Activated gamma-delta T cell (primary cell): ENCODE measurements at regions not wholly inside any gene's neighbourhood (a gene's known extent, or its start where the extent isn't known, plus 50 kb on each side); places are given as distances from the start of the nearest gene placed in this dataset.

ENCODE experiments used
- DNase-seq: peaks from one replicate; lab custom pipeline; 2025; lab: John Stamatoyannopoulos, UW

DNA sequence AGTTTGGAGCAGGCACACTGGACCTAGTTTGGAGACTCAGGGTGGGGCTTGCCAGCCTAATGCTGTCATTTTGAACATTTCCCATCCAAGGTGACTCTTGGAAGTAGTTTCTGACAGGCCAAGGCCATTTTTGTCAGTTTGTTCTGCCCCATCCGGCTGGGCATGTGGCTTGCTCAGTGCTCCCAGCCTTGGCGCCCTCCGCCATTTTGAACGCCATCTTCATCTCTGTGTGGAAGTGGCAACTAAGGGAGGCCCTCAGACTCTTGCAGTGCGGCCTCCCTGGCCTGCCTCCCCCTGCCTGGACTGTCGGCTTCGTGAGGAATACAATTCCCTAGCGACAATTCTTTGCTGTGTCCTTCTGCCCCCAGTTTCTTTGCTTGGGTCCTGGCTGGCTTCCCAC is 150.6 kb upstream of the RGMA start:
- DNase-seq: no peak

DNA sequence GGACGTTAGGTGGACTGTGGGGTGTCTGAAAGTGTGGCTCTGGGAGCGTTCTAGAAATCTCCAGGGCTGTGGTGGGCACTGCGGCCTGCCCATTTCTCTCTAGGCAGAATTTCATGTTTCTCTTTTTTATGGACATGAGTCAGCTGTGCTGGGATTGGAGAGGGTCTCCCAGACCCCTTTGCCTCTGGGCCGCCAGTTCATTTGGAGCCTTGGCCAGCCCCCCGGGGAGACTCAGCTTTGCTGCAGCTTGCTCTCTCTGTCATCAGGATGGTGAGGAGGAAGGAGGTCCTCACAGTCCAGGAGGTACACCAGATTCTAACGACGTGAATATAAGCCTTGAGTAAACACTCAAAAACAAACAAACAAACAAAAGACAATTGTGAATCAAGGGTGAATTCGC is 149.6 kb upstream of the RGMA start:
- no peak for DNase-seq

DNA sequence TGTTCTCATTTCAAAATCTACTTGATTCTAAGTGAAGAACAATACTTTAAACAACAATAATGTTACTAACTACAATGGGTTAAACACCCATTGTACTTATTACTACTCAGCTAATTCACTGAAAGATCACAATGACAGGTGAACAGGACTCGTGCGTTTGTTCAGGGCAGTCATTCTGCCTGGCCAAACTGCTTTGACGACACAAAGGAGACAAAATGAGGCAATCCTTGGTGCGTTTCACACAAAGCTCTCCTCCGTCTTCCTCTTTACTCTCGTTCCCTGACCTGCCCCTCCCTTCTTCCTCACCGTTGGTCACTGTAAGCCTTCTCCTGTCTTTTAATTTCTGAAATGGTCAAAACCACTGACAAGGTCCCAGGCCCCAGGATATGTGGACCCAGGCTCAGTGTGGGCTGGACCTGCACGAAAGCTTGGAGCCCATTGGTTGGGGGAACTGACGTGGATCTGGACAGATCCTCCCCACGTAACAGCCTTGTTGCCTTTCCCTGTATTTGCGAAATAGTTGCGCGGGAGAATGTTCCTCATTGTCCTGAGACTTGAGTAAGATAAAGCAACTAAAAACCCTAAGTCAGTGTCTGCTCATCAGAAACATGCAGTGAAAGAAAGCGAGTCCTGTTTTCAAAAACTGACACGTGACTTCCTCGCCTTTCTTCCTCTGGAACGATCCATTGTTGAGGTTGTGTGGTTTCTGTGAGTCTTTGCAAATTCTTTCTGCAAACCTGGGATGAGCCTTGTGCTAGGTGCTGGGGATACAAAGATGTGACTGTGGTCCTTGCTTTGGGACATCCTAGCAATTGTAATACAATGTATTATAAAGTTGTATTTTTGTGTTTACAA is 147.1 kb upstream of the RGMA start:
- no peak for DNase-seq

DNA sequence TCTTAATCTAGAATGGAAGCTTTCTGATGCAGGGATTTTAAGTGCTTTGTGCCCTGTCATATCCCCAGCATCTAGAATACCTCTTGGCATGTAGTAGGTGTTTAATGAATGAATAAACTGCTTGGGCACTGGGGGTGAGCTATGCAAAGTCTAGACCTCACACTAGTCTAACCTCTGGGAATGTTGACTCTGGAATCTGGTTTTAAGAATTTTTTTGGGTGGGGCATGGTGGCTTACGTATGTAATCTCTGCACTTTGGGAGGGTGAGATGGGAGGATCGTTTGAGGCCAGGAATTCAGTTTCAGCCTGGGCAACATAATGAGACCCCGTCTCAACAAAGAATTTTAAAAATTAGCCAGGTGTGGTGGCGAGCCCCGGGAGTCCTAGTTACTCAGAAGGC is 146.3 kb upstream of the RGMA start:
- no peak for DNase-seq

DNA sequence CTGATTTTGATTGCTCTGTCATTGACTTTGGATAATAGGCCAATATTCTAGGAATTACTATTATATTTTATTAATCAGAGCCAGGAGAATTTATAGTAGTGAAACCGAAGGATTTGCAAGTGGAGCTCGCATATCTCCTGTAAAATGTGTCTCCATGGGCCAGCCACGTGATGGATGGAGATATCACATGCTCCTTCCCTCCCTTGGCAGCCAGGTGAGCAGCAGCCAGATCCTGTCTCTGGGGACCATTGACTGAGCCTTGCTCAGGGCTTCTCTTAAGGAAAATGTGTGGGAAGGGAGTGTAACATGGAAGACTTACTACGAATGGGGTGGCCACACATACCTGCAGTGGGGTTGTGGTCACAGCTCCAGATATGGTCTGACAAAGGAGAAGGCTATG is 144.7 kb upstream of the RGMA start:
- no peak for DNase-seq

DNA sequence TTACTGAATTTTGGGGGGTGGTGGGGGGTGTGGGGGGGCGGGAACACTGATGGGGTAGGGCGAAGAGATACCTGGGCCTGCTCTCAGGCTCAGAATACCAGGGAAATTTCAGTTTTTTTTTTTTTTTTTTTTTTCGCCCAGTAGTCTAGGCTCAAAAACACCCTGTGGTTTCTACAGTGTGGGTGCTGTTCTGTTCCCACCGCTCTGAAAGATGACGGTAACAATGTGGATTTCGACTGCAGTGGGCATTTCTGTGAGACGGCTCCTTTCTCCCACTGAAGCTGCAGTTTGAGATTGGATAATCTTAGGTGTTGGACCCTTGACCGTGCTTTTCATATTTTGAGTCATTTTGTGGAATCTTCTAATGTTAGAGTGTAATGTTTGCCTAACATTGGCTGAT is 143.8 kb upstream of the RGMA start:
- DNase-seq: no peak

DNA sequence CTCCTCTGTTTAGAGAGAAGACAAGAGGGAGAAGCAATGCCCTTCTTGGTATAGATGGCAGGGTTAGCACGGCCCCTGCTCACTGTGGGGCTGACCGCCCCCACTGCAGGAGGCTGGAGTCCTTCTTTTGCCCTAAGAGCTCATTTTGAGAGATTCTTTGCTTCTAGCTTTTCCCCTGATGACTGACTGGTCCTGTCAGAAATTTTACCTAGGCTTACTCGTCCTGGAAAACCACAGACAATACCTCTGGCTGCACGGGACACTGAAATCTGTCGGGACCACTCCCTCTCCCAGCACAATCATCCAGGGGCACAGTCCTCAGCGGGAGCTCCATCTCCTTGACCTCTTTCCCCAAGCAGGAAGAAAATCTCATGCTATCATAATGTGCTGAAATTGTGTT is 143.0 kb upstream of the RGMA start:
- DNase-seq: no peak

DNA sequence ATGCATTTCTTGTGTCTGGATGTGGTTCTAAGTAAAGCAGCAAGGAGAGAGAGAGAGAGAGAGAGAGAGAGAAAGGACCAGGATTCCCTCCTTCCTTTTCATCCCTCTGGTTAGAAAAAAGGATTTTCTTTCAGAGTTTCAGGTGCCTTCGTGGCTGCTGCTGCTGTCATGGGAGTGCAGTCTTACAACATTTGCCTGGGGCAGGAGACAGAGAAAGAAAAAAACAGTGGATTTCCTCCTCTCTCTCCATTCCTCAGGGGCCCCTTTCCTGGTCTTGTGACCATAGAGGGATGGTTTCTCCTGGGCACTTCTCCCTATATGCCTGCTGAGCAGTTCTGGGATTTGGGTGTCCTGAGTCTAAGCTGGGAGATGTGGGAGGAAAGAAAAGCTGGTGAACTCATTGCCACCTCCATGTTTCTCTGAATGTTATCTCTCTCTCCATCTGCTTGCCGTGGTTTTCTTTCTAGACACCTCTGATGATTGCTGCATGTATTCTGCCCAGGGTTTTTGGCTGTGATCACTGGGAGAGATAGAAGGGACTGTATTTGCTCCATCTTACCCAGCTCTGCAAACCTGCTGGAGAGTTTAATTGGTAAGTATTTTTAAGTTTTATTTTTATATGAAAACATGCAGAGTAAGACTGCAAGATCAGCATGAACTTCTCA is 142.4 kb upstream of the RGMA start:
- DNase-seq: no peak

DNA sequence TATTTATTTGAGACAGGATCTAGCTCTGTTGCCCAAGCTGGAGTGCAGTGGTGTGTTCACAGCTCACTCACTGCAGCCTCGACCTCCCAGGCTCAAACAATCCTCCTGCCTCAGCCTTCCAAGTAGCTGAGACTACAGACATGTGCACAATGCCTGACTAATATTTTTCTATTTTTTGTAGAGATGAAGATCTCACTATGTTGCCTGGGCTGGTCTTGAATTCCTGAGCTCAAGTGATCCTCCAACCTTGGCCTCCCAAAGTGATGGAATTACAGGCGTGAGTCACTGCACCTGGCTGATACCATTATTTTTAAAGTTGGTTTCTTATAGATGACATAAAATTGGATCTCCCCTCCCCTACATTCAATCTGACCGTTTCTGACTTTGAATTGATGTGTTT is 139.5 kb upstream of the RGMA start:
- DNase-seq: no peak

DNA sequence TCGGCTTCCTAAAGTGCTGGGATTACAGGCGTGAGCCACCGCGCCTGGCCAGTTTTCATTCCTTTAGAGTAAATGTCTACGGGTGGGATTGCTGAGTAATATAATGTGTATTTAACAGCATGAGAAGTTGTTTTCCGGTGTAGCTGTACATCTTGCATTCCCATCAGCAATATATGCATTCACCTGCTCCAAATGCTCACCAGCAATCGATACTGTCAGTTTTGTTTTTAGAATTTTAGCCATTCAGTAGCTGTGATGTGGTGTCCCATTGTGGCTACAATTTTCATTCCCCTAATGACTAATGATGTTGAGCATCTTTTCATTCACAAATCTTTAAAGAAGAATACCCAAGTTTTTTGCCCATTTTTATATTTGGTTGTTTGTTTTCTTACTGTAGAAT is 134.8 kb upstream of the RGMA start:
- no peak for DNase-seq

DNA sequence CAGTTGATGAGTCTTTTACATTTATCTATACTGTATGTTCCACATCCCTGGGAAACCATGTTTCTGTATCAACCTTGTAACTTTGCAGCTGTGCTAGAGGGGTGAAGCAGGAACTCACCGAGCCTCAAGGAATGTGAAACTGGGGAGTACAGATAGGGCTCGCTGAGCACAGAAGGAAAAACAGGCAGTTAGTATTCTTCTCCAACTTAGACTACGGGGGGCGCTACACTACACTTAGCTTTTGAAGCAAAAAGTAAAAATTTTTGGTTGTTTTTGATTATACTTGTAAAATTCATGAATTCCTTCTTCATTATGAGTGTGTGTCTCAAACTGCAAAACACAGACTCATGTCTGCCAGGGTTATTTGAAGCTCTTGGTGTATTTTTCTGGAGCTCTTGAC is 132.7 kb upstream of the RGMA start:
- DNase-seq: no peak

DNA sequence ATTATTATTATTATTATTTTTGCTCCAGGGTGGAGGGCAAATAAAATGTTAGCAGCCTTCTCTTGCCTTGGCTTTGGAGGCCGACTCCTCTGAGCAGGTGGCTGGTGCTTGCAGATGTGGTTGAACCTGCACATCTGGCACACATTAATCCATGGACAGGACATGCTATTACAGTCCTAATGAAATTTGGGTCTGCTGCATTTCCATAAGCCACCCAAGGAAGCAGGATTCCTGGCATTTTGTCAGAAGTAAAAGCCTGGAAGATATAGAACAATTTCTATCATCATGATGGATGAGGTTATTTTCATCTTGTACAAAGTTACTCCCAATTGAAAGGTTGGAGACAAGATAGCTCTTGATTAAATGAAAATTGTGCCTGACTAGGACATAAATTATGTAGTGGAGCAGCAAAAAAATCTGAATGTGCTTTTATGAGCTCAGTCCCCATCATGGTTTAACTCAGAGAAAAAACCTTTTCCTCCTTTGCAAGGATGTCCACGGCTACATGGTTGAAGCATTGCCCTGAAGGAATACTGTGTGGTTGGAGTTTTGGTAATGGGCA is 130.9 kb upstream of the RGMA start:
- no peak for DNase-seq

DNA sequence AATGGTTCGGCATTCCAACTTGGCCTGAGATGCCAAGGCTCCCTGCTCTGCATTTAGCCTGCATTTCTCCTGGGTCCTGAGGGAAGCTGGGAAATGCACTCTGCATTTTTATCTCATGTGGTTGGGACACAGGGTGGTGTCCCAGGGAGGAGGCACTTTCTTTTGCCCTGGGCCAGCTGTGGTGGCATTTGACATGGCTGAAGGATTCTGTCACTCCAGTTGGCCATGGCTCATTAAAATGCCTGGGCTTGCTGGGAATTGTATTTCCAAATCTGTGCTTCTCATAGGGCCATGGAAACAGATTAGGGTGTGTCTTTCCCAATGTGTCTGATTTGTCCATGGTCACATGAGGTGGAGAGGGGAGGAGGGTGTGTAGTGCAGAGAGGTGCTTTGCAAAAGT is 128.3 kb upstream of the RGMA start:
- no peak for DNase-seq

DNA sequence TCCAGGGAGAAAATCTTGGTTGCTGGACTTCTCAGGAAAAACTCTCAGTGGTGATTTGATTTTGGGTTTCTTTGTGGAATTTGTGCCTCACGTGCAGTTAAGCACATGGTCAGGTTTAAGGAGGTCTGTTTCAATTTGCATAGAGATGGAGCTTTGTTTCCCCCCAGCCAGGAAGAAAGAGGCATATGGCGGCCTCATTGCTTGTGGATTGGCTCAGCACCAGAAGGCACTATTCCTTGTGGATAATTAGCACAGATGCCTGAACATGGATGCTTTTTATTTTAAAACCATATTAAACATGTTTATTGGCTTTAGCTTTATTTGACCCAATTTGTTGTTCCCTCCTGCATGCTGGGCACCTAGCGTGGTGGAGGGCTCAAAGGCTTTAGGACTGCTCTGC is 125.1 kb upstream of the RGMA start:
- DNase-seq: no peak

DNA sequence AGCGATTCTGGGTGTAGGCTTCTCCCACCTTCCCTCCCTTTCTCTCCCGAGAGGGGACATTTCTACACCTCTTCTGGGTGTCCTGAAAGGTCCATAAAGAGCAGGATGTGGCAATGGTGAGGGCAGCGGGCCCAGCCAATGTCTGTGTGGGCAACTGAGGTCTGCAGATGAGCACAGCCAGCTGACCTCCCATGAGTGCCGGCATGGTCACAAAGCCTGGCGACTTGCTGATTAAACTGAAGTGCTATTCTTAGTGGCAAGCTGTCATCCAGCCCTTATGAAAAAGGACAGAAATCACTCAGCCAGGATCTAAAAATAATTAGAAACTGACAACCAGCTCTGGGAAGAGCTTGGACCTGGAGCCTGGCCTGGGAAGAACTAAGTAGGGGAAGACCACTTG is 124.3 kb upstream of the RGMA start:
- no peak for DNase-seq

DNA sequence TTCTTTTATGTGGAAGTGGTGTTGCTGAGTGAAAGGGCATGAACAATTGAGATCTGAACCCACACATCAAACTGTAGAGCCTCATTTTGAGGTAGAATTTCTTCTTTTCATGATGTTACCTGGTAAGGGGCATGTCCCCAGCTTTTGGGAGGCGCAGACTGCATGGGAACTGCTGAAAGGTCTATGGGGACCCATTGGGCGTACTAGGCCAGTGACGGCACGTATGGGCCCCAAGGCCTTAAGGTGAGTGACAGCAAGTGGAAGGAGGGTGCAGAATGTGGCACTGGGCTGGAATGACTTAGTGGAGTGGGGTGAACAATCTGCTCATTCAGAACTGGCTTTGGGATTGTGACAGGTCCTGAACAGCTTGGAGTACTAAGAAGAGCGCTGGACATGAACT is 123.6 kb upstream of the RGMA start:
- no peak for DNase-seq

DNA sequence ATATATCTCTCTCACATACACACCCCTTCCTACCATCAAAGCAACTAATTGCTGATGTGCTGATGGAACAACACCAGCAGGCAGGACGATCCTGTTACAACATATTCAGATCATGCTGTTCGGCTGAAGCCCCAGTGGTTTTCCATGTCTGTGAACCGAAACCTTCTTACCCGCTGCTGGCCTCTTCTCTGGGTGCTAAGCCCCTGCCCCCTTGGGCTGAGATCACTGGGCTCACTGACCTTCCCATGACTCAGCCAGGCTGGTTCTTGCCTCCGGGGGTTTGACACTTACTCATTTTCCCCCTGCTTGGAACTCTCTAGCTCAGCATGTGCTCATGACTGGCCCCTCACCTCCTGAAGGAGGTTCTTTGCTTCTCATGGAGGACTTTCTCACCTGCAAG is 122.0 kb upstream of the RGMA start:
- DNase-seq: no peak

DNA sequence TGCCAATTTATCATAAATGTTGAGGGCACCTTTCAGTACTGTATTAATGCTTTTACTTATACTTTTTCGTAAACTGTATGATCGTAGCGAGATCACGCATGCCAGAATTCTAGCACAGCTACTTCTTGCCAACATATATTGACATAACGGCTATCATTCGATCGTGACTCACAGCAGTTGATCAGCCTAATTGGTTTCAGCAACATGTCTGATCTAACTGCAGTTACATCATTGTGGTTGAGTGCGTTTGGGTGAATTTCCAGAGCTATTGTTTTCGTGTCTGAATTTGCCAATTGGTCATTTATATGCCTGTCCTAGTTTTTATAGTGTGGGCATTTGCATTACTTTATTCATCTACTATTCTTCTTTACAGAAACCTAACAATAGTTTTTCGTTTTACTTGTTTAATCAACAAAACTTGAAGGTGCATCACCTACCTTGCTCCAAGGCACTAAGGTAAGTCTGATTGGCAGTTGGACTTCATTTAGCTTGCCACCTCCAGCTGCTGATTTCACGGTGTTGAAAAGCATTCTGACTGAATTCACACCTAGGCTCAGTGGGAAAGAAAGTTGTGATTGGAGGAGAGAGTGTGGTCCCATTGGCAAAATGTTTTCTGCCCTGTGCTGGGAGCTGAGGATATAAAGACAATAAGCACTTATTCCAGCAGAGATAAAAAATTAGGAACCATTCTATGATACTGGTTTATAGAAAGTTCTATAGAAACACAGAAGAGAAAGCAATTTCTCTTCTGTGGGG is 120.9 kb upstream of the RGMA start:
- no peak for DNase-seq

DNA sequence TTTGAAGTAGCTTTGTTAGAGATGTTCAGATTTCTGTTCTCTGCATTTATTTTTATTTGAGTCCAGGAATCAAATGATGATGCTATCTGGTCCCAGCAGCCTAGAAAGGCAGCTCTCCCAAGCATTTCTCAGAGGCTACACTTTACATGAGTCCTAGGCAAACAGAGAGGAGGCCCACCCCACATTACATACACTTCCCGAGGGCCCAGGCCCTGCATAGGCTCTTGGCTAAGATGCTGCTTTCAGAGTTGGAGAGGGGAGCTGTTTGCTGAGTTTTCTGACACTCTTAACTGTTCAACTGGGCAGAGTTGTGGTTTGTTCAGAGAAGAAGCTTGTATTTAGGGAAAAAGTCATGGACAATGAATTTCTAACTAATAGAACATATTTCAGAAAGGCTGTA is 117.9 kb upstream of the RGMA start:
- no peak for DNase-seq

DNA sequence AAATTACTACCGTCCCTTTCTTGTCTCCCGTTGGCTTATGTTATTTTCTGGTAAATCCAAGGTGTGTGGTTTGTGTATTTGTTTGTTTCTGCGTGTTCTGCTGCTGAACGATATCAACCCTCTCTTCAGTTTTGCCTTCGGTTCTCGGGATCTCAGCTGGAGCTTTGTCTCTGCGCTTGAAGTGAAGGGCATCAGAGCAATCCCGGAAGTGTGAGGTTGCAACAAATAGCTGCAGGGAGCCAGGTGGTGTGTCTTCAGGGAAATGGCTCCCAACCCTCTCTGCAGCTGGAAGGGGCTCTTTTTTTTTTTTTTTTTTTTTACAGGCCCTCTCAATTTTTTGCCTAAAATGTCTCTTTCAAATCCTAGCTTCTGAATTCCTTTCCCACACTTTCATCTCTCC is 116.4 kb upstream of the RGMA start:
- no peak for DNase-seq

DNA sequence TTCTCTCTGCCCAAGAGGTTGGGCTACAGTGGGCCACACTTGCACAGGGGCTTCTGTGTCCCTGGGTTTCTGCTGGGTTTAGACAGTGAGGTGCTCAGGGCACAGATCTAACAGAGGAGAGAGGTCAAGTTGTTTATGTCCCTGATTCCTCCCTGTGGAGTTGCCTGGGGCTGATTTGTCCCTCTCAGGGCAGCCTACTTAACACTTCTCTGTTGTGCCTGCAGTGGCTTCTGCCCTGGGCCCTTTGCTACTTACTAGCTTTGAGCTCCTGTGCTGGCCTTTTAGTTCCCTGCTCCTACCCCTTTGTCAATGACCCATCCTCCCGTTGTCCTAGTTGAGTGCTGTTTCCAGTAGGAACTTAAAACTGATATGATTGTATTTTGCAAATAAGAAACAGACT is 114.0 kb upstream of the RGMA start:
- DNase-seq: no peak

DNA sequence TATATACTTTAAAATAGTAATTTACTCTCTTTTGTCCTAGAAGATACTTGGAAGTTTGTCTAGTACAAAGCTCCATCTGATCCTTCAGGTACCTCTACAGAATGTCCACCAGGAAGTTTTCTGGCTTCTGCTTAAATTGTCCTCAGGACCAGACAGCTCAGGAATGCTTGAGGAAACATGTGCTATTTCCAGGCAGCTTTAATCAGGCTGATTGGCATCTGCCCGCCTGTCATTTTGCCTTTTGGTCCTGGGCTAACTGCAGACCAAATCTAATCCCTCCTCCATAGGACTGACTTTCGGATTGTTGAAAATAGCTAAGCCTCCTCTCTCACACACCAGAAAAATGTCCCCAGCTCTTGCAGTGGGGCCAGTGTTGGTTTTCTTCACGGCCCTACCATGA is 113.4 kb upstream of the RGMA start:
- no peak for DNase-seq

DNA sequence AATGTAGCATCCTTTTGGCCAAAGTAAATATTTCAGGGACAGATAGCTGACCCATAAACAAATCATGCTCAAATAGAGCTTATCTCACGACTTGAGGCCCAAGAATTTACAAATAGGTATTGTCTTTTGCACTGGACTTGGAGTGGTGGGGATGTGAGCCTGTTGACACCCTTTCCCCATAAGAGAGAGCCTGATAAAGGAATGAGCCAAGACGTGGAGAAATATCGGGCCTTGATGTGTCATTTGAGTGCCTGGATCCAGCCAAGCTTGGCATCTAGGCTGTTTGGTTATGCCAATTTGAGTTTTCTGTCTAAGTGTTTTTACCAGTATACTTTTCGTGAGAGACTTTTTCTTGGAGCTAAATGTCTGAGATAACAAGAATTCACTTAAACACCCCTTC is 112.9 kb upstream of the RGMA start:
- no peak for DNase-seq
